AG04449 (cell line): ENCODE measurements at regions not wholly inside any gene's neighbourhood (a gene's known extent, or its start where the extent isn't known, plus 50 kb on each side); places are given as distances from the start of the nearest gene placed in this dataset.

ENCODE experiments used
- CTCF ChIA-PET: fragments of 350-600 bp; formaldehyde crosslinking; extraction: SDS; loops from one replicate; lab custom pipeline; 2021; ENCODE audit warnings: antibody characterized with exemption; lab: Yijun Ruan, JAX
- POLR2A ChIA-PET: fragments of 400-600, 350-600 bp; formaldehyde crosslinking; extraction: SDS; loops from one replicate; lab custom pipeline; 2020; ENCODE audit warnings: antibody characterized with exemption, inconsistent platforms; lab: Yijun Ruan, JAX
- DNase-seq: peaks from one replicate; pipeline ENCODE4 v3.0.0-alpha.2; 2010; ENCODE audit warnings: low read depth, low spot score
- H3K4me3 ChIP-seq: 2 replicates; pipeline ENCODE4 v1.5.1; 2011; ENCODE audit warnings: low read depth, mild to moderate bottlenecking, control low read depth, low read length
- CTCF ChIP-seq: IDR thresholded peaks from one replicate; pipeline ENCODE4 v1.5.1; 2011; ENCODE audit warnings: mild to moderate bottlenecking, moderate library complexity, low read length, control low read depth, inconsistent platforms; ENCODE audit not compliant: insufficient read depth; ENCODE audit errors: missing control alignments

GRCh38 chr9:126233913-126234525 is 92.6 kb upstream of the MVB12B start:
- ChIA-PET CTCF (interaction anchor here (0.9 to 1.6 kb wide), 2 partner anchors 12 to 826 kb away, joined by 3 read pairs; no protein-coding TSS in a partner anchor), POLR2A (no interaction called here)
- no peak overlapping the region for H3K4me3 ChIP-seq
- no peak for DNase-seq
- TF ChIP-seq CTCF: no peak

GRCh38 chr9:126234681-126235335 is 91.8 kb upstream of the MVB12B start:
- CTCF ChIA-PET: interaction anchor here (0.9 kb wide), 1 partner anchor 827 kb away, joined by 3 read pairs; no protein-coding TSS in a partner anchor
- TF ChIP-seq CTCF: no peak
- no peak for DNase-seq
- POLR2A ChIA-PET: no interaction called here
- no peak overlapping the region for H3K4me3 ChIP-seq

DNA sequence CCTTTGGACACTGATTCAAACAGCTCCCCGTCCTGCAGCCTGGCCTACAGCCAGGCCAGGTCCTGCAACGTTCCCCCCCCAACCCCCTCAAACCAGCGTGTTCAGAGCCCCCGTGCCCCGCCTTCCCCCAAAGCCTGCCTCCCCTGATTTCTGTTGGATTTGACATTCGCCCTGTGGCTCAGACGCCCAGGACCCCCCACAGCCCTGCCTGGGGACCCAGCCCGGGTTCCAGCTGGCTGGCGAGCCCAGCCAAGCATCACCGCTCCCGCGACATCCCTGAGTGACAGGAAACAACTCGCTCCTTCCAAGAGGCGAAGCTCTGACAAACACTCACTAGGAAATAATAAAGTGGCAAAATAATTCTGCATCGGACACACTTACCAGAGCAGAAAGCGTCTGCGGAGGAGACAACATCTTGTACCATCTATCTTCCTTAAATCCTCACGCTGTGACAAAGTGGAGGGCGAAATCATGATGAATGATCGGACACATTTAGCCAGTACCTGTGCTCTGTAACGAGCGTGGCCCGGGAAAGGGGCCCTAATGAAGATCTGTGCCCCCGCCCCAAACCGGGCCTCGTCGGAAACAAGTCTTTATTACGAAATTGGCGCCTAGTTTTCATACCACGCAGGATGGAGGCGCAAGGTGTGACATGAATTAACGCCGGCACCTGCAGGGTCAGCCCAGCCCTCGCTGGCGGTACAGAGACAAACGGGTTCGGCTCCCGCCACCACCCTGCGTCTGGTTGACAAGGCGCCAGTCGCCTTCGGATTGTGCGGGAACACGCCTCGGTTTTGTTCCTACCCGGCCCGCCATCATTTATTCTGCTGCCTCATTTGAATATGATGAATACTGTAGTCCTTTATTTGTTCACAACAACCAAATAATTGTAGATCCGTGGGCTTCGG is 91.0 kb upstream of the MVB12B start:
- no peak for DNase-seq
- ChIA-PET CTCF (interaction anchor here (0.9 kb wide), 1 partner anchor 828 kb away, joined by 3 read pairs; no protein-coding TSS in a partner anchor), POLR2A (no interaction called here)
- no peak for TF ChIP-seq CTCF
- no peak overlapping the region for H3K4me3 ChIP-seq

DNA sequence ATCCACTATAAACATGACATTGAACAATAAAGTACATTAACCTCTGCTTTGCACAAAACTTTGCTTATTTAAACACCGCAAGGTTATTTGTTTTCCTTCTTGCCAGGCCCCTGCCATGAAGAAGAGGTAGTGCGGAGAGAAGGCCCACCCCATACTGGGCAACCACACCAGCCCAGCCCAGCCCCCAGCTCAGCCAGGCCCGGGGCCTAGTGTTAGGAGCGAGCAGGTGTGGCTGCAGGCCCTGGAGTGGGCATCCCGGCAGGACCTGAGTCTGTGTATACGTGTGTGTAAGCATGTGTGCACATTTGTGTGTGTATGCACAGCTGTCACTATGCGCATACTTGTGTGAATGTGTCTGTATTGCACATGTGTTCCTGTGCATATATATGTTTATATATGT is 90.4 kb upstream of the MVB12B start:
- CTCF ChIA-PET: no interaction called here
- no peak for DNase-seq
- POLR2A ChIA-PET: no interaction called here
- H3K4me3 ChIP-seq: no peak overlapping the region
- TF ChIP-seq CTCF: no peak

GRCh38 chr9:126238415-126238814 is 88.2 kb upstream of the MVB12B start:
- POLR2A ChIA-PET: no interaction called here
- TF ChIP-seq CTCF: no peak
- no peak for DNase-seq
- H3K4me3 ChIP-seq: no peak overlapping the region
- CTCF ChIA-PET: no interaction called here

DNA sequence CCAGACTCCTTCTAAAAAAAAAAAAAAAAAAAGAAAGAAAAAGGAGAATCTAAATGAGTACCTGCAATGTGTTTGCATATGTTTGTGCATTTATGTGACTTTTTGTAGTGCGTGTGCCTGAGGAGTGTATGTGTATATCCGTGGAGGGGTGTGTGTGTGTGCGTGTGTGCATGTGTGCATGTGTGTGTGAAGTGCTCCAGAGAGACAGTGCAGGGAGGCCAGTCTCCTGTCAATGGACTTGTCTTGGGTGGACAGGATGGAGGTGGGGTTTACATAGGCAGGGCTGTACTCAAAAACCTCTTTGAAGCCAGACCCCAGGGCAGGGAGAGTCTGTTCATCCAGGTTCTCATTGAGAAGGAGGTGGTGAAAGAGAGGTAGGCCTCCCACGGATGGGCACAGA is 87.1 kb upstream of the MVB12B start:
- no peak for DNase-seq
- ChIA-PET CTCF (no interaction called here), POLR2A (no interaction called here)
- TF ChIP-seq CTCF: no peak
- H3K4me3 ChIP-seq: no peak overlapping the region
